Lower lobe of right lung (tissue), 2 donors: ENCODE measurements at regions not wholly inside any gene's neighbourhood (a gene's known extent, or its start where the extent isn't known, plus 50 kb on each side); places are given as distances from the start of the nearest gene placed in this dataset.

ENCODE experiments used
- ATAC-seq, 2 donors: fragments of 200-7000 bp; cut with Tn5 transposase; one replicate each; pipeline ENCODE4 v1.9.1; 2020 to 2022; ENCODE audit warnings: mild to moderate bottlenecking in 2 of 2, moderate library complexity in 2 of 2
- DNase-seq: peaks from one replicate; pipeline ENCODE4 v3.0.0-alpha.2; 2020
- H3K27ac ChIP-seq: fragments of 200-600 bp; one replicate; pipeline ENCODE4 v1.8.0; 2022
- H3K27me3 ChIP-seq: fragments of 200-600 bp; one replicate; pipeline ENCODE4 v1.8.0; 2022; ENCODE audit warnings: low read depth
- H3K36me3 ChIP-seq: fragments of 200-600 bp; one replicate; pipeline ENCODE4 v1.8.0; 2022; ENCODE audit warnings: mild to moderate bottlenecking
- H3K4me1 ChIP-seq: fragments of 200-600 bp; one replicate; pipeline ENCODE4 v1.8.0; 2022
- H3K4me3 ChIP-seq: fragments of 200-600 bp; one replicate; pipeline ENCODE4 v1.8.0; 2022; ENCODE audit warnings: mild to moderate bottlenecking
- H3K9me3 ChIP-seq: fragments of 200-600 bp; one replicate; pipeline ENCODE4 v1.8.0; 2022
- CTCF ChIP-seq: fragments of 200-600 bp; IDR thresholded peaks from one replicate; pipeline ENCODE4 v1.8.0; 2022; ENCODE audit warnings: antibody characterized with exemption, mild to moderate bottlenecking
- intact Hi-C: fragments of 100-400 bp; cut with DNase I; formaldehyde crosslinking; loops from one replicate; pipeline ENCODE4 v1.11.0; 2022
- donor health status: DM: no; HTN: yes; CAD: no; lungs with severe emphysema.

DNA sequence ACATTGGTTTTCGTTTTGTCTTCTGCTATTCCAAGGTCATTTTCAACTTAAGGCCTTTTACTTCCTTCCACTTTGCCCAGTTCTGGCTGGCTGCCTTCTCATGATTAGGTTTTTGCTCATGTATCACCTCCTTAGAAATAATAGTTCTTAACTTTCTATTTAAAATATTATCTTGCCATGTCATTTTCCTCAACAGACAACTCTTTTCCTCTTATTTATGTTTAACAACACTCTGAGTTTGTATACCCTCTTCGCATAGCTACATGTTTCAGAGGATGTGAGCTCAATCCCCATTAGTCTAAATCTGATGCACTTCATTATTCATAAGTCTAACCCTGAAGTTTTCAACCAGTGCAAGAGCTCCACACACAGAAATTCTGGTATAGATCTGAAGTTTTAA, 299.1 kb downstream of the BCHE start:
- no peak for TF ChIP-seq CTCF
- intact Hi-C loops = no loop called here
- no peaks in the 10 kb centered on the region for H3K36me3 ChIP-seq
- no peak overlapping the region for H3K4me3 ChIP-seq
- DNase-seq (no peak), ATAC-seq (no peak)
- H3K27me3 ChIP-seq = no peaks in the 10 kb centered on the region
- H3K27ac ChIP-seq = no peak overlapping the region
- H3K9me3 ChIP-seq = no peaks in the 10 kb centered on the region
- no peaks in the 10 kb centered on the region for H3K4me1 ChIP-seq

GRCh38 chr3:165532851-165533250, 304.4 kb downstream of the BCHE start:
- intact Hi-C loops = no loop called here
- H3K4me3 ChIP-seq = no peak overlapping the region
- no peak for DNase-seq
- ATAC-seq = no peak
- no peaks in the 10 kb centered on the region for H3K4me1 ChIP-seq
- no peak overlapping the region for H3K27ac ChIP-seq
- TF ChIP-seq CTCF = no peak
- no peaks in the 10 kb centered on the region for H3K9me3 ChIP-seq
- H3K36me3 ChIP-seq = no peaks in the 10 kb centered on the region
- H3K27me3 ChIP-seq = no peaks in the 10 kb centered on the region

- Histone ChIP-seq H3K27ac (no peak overlapping the region), H3K36me3 (no peaks in the 10 kb centered on the region), H3K9me3 (no peaks in the 10 kb centered on the region), H3K4me3 (no peak overlapping the region), H3K27me3 (no peaks in the 10 kb centered on the region), H3K4me1 (no peaks in the 10 kb centered on the region)
- DNase-seq = no peak
- TF ChIP-seq CTCF = no peak
- intact Hi-C loops = no loop called here
- ATAC-seq = no peak
Observed at GRCh38 chr3:165529451-165529850, 307.8 kb downstream of the BCHE start.

DNA sequence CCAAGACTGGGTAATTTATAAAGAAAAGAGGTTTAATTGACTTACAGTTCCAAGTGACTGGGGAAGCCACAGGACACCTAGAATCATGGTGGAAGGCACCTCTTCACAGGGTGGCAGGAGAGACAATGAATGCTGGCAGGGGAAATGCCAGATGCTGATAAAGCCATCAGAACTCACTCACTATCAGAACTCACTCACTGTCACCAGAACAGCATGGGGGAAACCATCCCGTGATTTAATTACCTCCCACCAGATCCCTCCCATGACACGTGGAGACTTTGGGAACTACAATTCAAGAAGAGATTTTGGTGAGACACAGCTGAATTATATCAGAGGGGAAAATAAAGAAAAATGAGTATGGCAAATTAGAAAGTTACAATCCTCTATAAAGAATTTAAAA, 310.9 kb downstream of the BCHE start:
- intact Hi-C loops = no loop called here
- Histone ChIP-seq H3K27me3 (no peaks in the 10 kb centered on the region), H3K4me3 (no peak overlapping the region), H3K36me3 (no peaks in the 10 kb centered on the region), H3K4me1 (no peaks in the 10 kb centered on the region), H3K27ac (no peak overlapping the region), H3K9me3 (no peaks in the 10 kb centered on the region)
- ATAC-seq = no peak
- DNase-seq = no peak
- TF ChIP-seq CTCF = no peak

- no peak for ATAC-seq
- no peak for DNase-seq
- intact Hi-C loops = no loop called here
Observed at GRCh38 chr3:165523801-165524200, 313.4 kb downstream of the BCHE start.

More at GRCh38 chr3:165523801-165524200, 313.4 kb downstream of the BCHE start:
- Histone ChIP-seq H3K9me3 (no peaks in the 10 kb centered on the region), H3K27me3 (no peaks in the 10 kb centered on the region), H3K4me3 (no peak overlapping the region), H3K36me3 (no peaks in the 10 kb centered on the region), H3K4me1 (no peaks in the 10 kb centered on the region), H3K27ac (no peak overlapping the region)
- no peak for TF ChIP-seq CTCF
